H9 (cell line): ENCODE measurements at regions not wholly inside any gene's neighbourhood (a gene's known extent, or its start where the extent isn't known, plus 50 kb on each side); places are given as distances from the start of the nearest gene placed in this dataset.

Experiments
- DNase-seq: peaks from one replicate; pipeline ENCODE4 v3.0.0-alpha.2; 2017
- H2AFZ ChIP-seq: one replicate; pipeline ENCODE4 v1.6.1; 2013; ENCODE audit warnings: mild to moderate bottlenecking, low read length, control low read depth, moderate library complexity
- H2AK5ac ChIP-seq: 2 replicates; pipeline ENCODE4 v1.6.1; 2013; ENCODE audit warnings: low read length, control low read depth, mixed read lengths; ENCODE audit not compliant: insufficient read length
- H2BK120ac ChIP-seq: one replicate; pipeline ENCODE4 v1.6.1; 2013; ENCODE audit warnings: low read depth, mild to moderate bottlenecking, low read length, control low read depth, inconsistent platforms; ENCODE audit not compliant: poor library complexity, severe bottlenecking
- H2BK12ac ChIP-seq: 2 replicates; pipeline ENCODE4 v1.6.1; 2013; ENCODE audit warnings: low read length, control low read depth, mixed read lengths, low read depth; ENCODE audit not compliant: insufficient read length
- H2BK15ac ChIP-seq: 2 replicates; pipeline ENCODE4 v1.6.1; 2013; ENCODE audit warnings: low read depth, low read length, control low read depth
- H2BK20ac ChIP-seq: one replicate; pipeline ENCODE4 v1.6.1; 2013; ENCODE audit warnings: low read depth, mild to moderate bottlenecking, low read length, control low read depth, inconsistent platforms; ENCODE audit not compliant: poor library complexity, severe bottlenecking
- H2BK5ac ChIP-seq: 2 replicates; pipeline ENCODE4 v1.6.1; 2013; ENCODE audit warnings: low read length, control low read depth, mixed read lengths; ENCODE audit not compliant: insufficient read length
- H3K14ac ChIP-seq: 2 replicates; pipeline ENCODE4 v1.6.1; 2013; ENCODE audit warnings: low read length, control low read depth; ENCODE audit not compliant: insufficient read depth
- H3K18ac ChIP-seq: 2 replicates; pipeline ENCODE4 v1.6.1; 2013; ENCODE audit warnings: low read depth, mild to moderate bottlenecking, mixed read lengths, low read length, control low read depth; ENCODE audit not compliant: insufficient read length
- H3K23ac ChIP-seq: 2 replicates; pipeline ENCODE4 v1.6.1; 2013; ENCODE audit warnings: low read length, control low read depth, mixed read lengths, low read depth; ENCODE audit not compliant: insufficient read length
- H3K23me2 ChIP-seq: 2 replicates; pipeline ENCODE4 v1.6.1; 2013; ENCODE audit warnings: low read depth, mild to moderate bottlenecking, mixed read lengths, low read length, control low read depth; ENCODE audit not compliant: insufficient read length, poor library complexity, severe bottlenecking
- H3K27ac ChIP-seq: 2 replicates; pipeline ENCODE4 v1.5.1; 2013; ENCODE audit warnings: low read length, control low read depth, mixed read lengths, low read depth; ENCODE audit not compliant: insufficient read length
- H3K27me3 ChIP-seq: 2 replicates; pipeline ENCODE4 v1.6.1; 2013; ENCODE audit warnings: low read length, control low read depth, inconsistent platforms; ENCODE audit not compliant: insufficient read depth
- H3K4ac ChIP-seq: 2 replicates; pipeline ENCODE4 v1.6.1; 2013; ENCODE audit warnings: low read depth, mild to moderate bottlenecking, control low read depth, inconsistent platforms, low read length, moderate library complexity
- H3K4me1 ChIP-seq: 2 replicates; pipeline ENCODE4 v1.6.1; 2013; ENCODE audit warnings: low read length, control low read depth, inconsistent platforms; ENCODE audit not compliant: insufficient read depth
- H3K4me2 ChIP-seq: 2 replicates; pipeline ENCODE4 v1.6.1; 2013; ENCODE audit warnings: low read length, control low read depth, mixed read lengths; ENCODE audit not compliant: insufficient read length, insufficient read depth
- H3K56ac ChIP-seq: 2 replicates; pipeline ENCODE4 v1.6.1; 2013; ENCODE audit warnings: low read depth, mild to moderate bottlenecking, mixed read lengths, low read length, control low read depth; ENCODE audit not compliant: insufficient read length
- H3K79me1 ChIP-seq: 2 replicates; pipeline ENCODE4 v1.6.1; 2013; ENCODE audit warnings: low read depth, mild to moderate bottlenecking, moderate library complexity, low read length, control low read depth, inconsistent platforms; ENCODE audit not compliant: insufficient read depth, poor library complexity, severe bottlenecking
- H3K79me2 ChIP-seq: 2 replicates; pipeline ENCODE4 v1.6.1; 2013; ENCODE audit warnings: low read length, control low read depth, inconsistent platforms; ENCODE audit not compliant: insufficient read depth
- H3K9ac ChIP-seq: 2 replicates; pipeline ENCODE4 v1.6.1; 2013; ENCODE audit warnings: low read length, control low read depth, mixed read lengths; ENCODE audit not compliant: insufficient read length; ENCODE audit errors: extremely low read depth
- H3K9me3 ChIP-seq: one replicate; pipeline ENCODE4 v1.6.1; 2013; ENCODE audit warnings: low read depth, low read length, inconsistent platforms; ENCODE audit not compliant: control insufficient read depth
- H3T11ph ChIP-seq: one replicate; pipeline ENCODE4 v1.6.1; 2013; ENCODE audit warnings: mild to moderate bottlenecking, low read length, control low read depth, inconsistent platforms
- H4K20me1 ChIP-seq: one replicate; pipeline ENCODE4 v1.6.1; 2013; ENCODE audit not compliant: control insufficient read depth, insufficient read length, insufficient read depth
- H4K5ac ChIP-seq: 2 replicates; pipeline ENCODE4 v1.6.1; 2013; ENCODE audit warnings: low read depth, mild to moderate bottlenecking, mixed read lengths, low read length, control low read depth; ENCODE audit not compliant: insufficient read length
- H4K8ac ChIP-seq: replicated peaks from 2 replicates; pipeline ENCODE4 v1.6.1; 2013; ENCODE audit warnings: low read length, control low read depth, mixed read lengths, low read depth; ENCODE audit not compliant: insufficient read length
- H4K91ac ChIP-seq: 2 replicates; pipeline ENCODE4 v1.6.1; 2013; ENCODE audit warnings: low read depth, mild to moderate bottlenecking, moderate library complexity, mixed read lengths, low read length, control low read depth; ENCODE audit not compliant: insufficient read length
- H3K27ac Mint-ChIP-seq, 3 experiments: 2 replicates in 2 of 3; 3 replicates in 1 of 3; pipeline ENCODE4 v1.8.0; 2020 to 2021; ENCODE audit warnings: mixed read lengths in 3 of 3, mild to moderate bottlenecking in 1 of 3, moderate library complexity in 1 of 3
- H3K27me3 Mint-ChIP-seq: 2 replicates; pipeline ENCODE4 v1.8.0; 2021; ENCODE audit warnings: low read depth, mild to moderate bottlenecking, moderate library complexity, mixed read lengths
- H3K36me3 Mint-ChIP-seq, 3 experiments: 2 replicates in 2 of 3; 3 replicates in 1 of 3; pipeline ENCODE4 v1.8.0; 2020 to 2021; ENCODE audit warnings: low read depth in 3 of 3, mixed read lengths in 3 of 3; ENCODE audit not compliant: insufficient read depth in 1 of 3
- H3K4me1 Mint-ChIP-seq, 2 experiments: 2 replicates each; pipeline ENCODE4 v1.8.0; 2020; ENCODE audit warnings: mixed read lengths in 2 of 2
- H3K4me3 Mint-ChIP-seq, 2 experiments: 2 replicates in 1 of 2; 3 replicates in 1 of 2; pipeline ENCODE4 v1.8.0; 2020 to 2021; ENCODE audit warnings: mild to moderate bottlenecking in 2 of 2, mixed read lengths in 2 of 2, moderate library complexity in 1 of 2
- H3K9me3 Mint-ChIP-seq, 2 experiments: 2 replicates in 1 of 2; 3 replicates in 1 of 2; pipeline ENCODE4 v1.8.0; 2020; ENCODE audit warnings: mild to moderate bottlenecking in 2 of 2, mixed read lengths in 2 of 2, moderate library complexity in 1 of 2
- CTCF ChIP-seq: fragments of 200-600 bp; sonication (generic); conservative IDR thresholded peaks from 3 replicates; pipeline ENCODE4 v1.8.0; 2021; ENCODE audit warnings: antibody characterized with exemption, mild to moderate bottlenecking
- WGBS: extraction: QIAGEN DNeasy Blood & Tissue Kit; methylation state at CpG from one replicate; pipeline ENCODE4 v1.1.7; 2013; ENCODE audit warnings: missing lambda C conversion rate, low lambda C conversion rate, mixed read lengths; ENCODE audit not compliant: insufficient read length; ENCODE audit errors: extremely low coverage; 5-methylcytosine and 5-hydroxymethylcytosine counted together

GRCh38 chr3:68328049-68328448 is 604.3 kb downstream of the TAFA4 start:
- Histone ChIP-seq H2AFZ (no peak overlapping the region), H4K5ac (no peak overlapping the region), H2BK5ac (no peak overlapping the region), H3K27me3 (no peaks in the 10 kb centered on the region), H4K91ac (no peak overlapping the region), H2BK20ac (no peak overlapping the region), H3K27ac (no peak overlapping the region), H3K56ac (no peak overlapping the region), H3K4ac (no peak overlapping the region), H3K14ac (no peak overlapping the region), H3K4me1 (no peaks in the 10 kb centered on the region), H3K23ac (no peak overlapping the region), H3K9me3 (no peaks in the 10 kb centered on the region), H3K79me1 (no peaks in the 10 kb centered on the region), H2BK15ac (no peak overlapping the region), H4K8ac (no peak overlapping the region), H3K79me2 (no peaks in the 10 kb centered on the region), H3T11ph (no peak overlapping the region), H2AK5ac (no peak overlapping the region), H3K4me2 (no peak overlapping the region), H3K23me2 (no peaks in the 10 kb centered on the region), H3K18ac (no peak overlapping the region), H3K9ac (no peak overlapping the region), H2BK12ac (no peak overlapping the region), H2BK120ac (no peak overlapping the region), H4K20me1 (no peaks in the 10 kb centered on the region)
- H3K36me3 Mint-ChIP-seq: no peaks in the 10 kb centered on the region
- no peak overlapping the region for H3K27ac Mint-ChIP-seq
- DNase-seq: no peak
- no peak overlapping the region for H3K4me3 Mint-ChIP-seq
- 0 out of 4 replicates have a peak, but pooled peaks cover 2 to 4% of the 10 kb centered on the region in 2 experiments for H3K4me1 Mint-ChIP-seq
- no CpG with 5 or more reads among the region's 3 CpGs for WGBS
- H3K9me3 Mint-ChIP-seq: no peaks in the 10 kb centered on the region
- no peak for TF ChIP-seq CTCF
- no peaks in the 10 kb centered on the region for H3K27me3 Mint-ChIP-seq
